GM23248 (cell line): ENCODE measurements at regions not wholly inside any gene's neighbourhood (a gene's known extent, or its start where the extent isn't known, plus 50 kb on each side); places are given as distances from the start of the nearest gene placed in this dataset.
"Not testable (repeated sequence)": the region's sequence is repeated elsewhere in the genome, so short reads cannot be mapped to it uniquely, and the experiment has no call there.

Experiments used
- EZH2 ChIP-seq: fragments of 200-600 bp; sonication (generic); IDR thresholded peaks from 2 replicates; pipeline ENCODE4 v1.6.1; 2018; ENCODE audit warnings: antibody characterized with exemption, mild to moderate bottlenecking; ENCODE audit not compliant: insufficient read depth, poor library complexity, severe bottlenecking
- EZH2phosphoT487 ChIP-seq: fragments of 200-600 bp; sonication (generic); IDR thresholded peaks from 2 replicates; pipeline ENCODE4 v1.6.1; 2018; ENCODE audit warnings: antibody characterized with exemption, moderate library complexity, mild to moderate bottlenecking, low read depth; ENCODE audit not compliant: insufficient read depth

DNA sequence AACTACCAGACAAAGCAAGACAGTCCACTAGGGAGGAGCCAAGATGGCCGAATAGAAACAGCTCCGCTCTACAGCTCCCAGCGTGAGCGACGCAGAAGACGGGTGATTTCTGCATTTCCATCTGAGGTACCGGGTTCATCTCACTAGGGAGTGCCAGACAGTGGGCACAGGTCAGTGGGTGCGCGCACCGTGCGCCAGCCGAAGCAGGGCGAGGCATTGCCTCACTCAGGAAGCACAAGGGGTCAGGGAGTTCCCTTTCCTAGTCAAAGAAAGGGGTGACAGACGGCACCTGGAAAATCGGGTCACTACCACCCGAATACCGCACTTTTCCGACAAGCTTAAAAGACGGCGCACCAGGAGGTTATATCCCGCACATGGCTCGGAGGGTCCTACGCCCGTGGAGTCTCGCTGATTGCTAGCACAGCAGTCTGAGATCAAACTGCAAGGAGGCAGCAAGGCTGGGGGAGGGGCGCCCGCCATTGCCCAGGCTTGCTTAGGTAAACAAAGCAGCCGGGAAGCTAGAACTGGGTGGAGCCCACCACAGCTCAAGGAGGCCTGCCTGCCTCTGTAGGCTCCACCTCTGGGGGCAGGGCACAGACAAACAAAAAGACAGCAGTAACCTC, 90.6 kb upstream of the CAV2 start:
- not testable (repeated sequence) for TF ChIP-seq EZH2, EZH2phosphoT487
